HFFc6 (cell line): ENCODE measurements at regions not wholly inside any gene's neighbourhood (a gene's known extent, or its start where the extent isn't known, plus 50 kb on each side); places are given as distances from the start of the nearest gene placed in this dataset.

Source experiments
- DNase-seq: peaks from one replicate; pipeline ENCODE4 v3.0.0-alpha.2; 2018
- H3K27ac Mint-ChIP-seq: 2 replicates; pipeline ENCODE4 v1.8.0; 2020; ENCODE audit warnings: mild to moderate bottlenecking, mixed read lengths
- H3K27me3 Mint-ChIP-seq: 2 replicates; pipeline ENCODE4 v1.8.0; 2021; ENCODE audit warnings: mild to moderate bottlenecking, moderate library complexity, mixed read lengths; ENCODE audit not compliant: insufficient read depth
- H3K36me3 Mint-ChIP-seq: 2 replicates; pipeline ENCODE4 v1.8.0; 2021; ENCODE audit warnings: low read depth, mixed read lengths
- H3K4me1 Mint-ChIP-seq: 2 replicates; pipeline ENCODE4 v1.8.0; 2020; ENCODE audit warnings: low read depth, mixed read lengths
- H3K4me3 Mint-ChIP-seq: 2 replicates; pipeline ENCODE4 v1.8.0; 2020; ENCODE audit warnings: mild to moderate bottlenecking, moderate library complexity, mixed read lengths
- H3K9me3 Mint-ChIP-seq: 2 replicates; pipeline ENCODE4 v1.8.0; 2020; ENCODE audit warnings: mild to moderate bottlenecking, mixed read lengths
- CTCF ChIP-seq: fragments of 200-600 bp; sonication (generic); IDR thresholded peaks from 2 replicates; pipeline ENCODE4 v1.5.0; 2021; ENCODE audit warnings: antibody characterized with exemption, mild to moderate bottlenecking

GRCh38 chr6:90648873-90649272 is 62.0 kb upstream of the MAP3K7 start:
- Mint-ChIP-seq H3K4me1 (no peaks in the 10 kb centered on the region), H3K36me3 (no peaks in the 10 kb centered on the region), H3K27ac (no peak overlapping the region), H3K27me3 (peaks cover 2% of the 10 kb centered on the region; the same call in 1 of the 2 replicates), H3K4me3 (no peak overlapping the region), H3K9me3 (no peaks in the 10 kb centered on the region; the same call in 1 of the 2 replicates)
- TF ChIP-seq CTCF, result no peak
- no peak for DNase-seq

- no peak overlapping the region for H3K27ac Mint-ChIP-seq
- no peak for TF ChIP-seq CTCF
- no peak overlapping the region for H3K4me3 Mint-ChIP-seq
- H3K36me3 Mint-ChIP-seq, result no peaks in the 10 kb centered on the region
- no peaks in the 10 kb centered on the region for H3K4me1 Mint-ChIP-seq
- no peaks in the 10 kb centered on the region; the same call in 1 of the 2 replicates for H3K9me3 Mint-ChIP-seq
- no peak for DNase-seq
- H3K27me3 Mint-ChIP-seq, result peaks cover 2% of the 10 kb centered on the region; the same call in 1 of the 2 replicates
Measured at GRCh38 chr6:90646940-90647339, 60.1 kb upstream of the MAP3K7 start.

GRCh38 chr6:90645634-90646033 is 58.8 kb upstream of the MAP3K7 start:
- H3K4me1 Mint-ChIP-seq, result no peaks in the 10 kb centered on the region
- H3K27ac Mint-ChIP-seq, result no peak overlapping the region
- TF ChIP-seq CTCF, result no peak
- no peak for DNase-seq
- H3K27me3 Mint-ChIP-seq, result peaks cover 2% of the 10 kb centered on the region; the same call in 1 of the 2 replicates
- H3K4me3 Mint-ChIP-seq, result no peak overlapping the region
- no peaks in the 10 kb centered on the region for H3K36me3 Mint-ChIP-seq
- H3K9me3 Mint-ChIP-seq, result no peaks in the 10 kb centered on the region; the same call in 1 of the 2 replicates

GRCh38 chr6:90644492-90644891 is 57.6 kb upstream of the MAP3K7 start:
- Mint-ChIP-seq H3K4me1 (no peaks in the 10 kb centered on the region), H3K27ac (no peak overlapping the region), H3K27me3 (no peaks in the 10 kb centered on the region; the same call in 1 of the 2 replicates), H3K4me3 (no peak overlapping the region), H3K36me3 (no peaks in the 10 kb centered on the region), H3K9me3 (peaks cover 4% of the 10 kb centered on the region)
- no peak for TF ChIP-seq CTCF
- no peak for DNase-seq

GRCh38 chr6:90643381-90643780 is 56.5 kb upstream of the MAP3K7 start:
- Mint-ChIP-seq H3K4me3 (no peak overlapping the region), H3K27ac (no peak overlapping the region), H3K4me1 (no peaks in the 10 kb centered on the region), H3K36me3 (no peaks in the 10 kb centered on the region; the same call in 1 of the 2 replicates), H3K27me3 (no peaks in the 10 kb centered on the region; the same call in 1 of the 2 replicates), H3K9me3 (peaks cover 7% of the 10 kb centered on the region)
- DNase-seq, result no peak
- no peak for TF ChIP-seq CTCF

GRCh38 chr6:90637320-90637719 is 50.4 kb upstream of the MAP3K7 start:
- Mint-ChIP-seq H3K27me3 (no peaks in the 10 kb centered on the region; the same call in 1 of the 2 replicates), H3K27ac (no peak overlapping the region), H3K4me1 (no peaks in the 10 kb centered on the region), H3K36me3 (no peaks in the 10 kb centered on the region; the same call in 1 of the 2 replicates), H3K9me3 (peaks cover 19% of the 10 kb centered on the region), H3K4me3 (no peak overlapping the region)
- no peak for TF ChIP-seq CTCF
- DNase-seq, result no peak
